Activated T-cell treated with anti-CD3 and anti-CD28 coated beads for 48 hours (primary cell): ENCODE measurements at regions not wholly inside any gene's neighbourhood (a gene's known extent, or its start where the extent isn't known, plus 50 kb on each side); places are given as distances from the start of the nearest gene placed in this dataset.
"Not testable (repeated sequence)": the region's sequence is repeated elsewhere in the genome, so short reads cannot be mapped to it uniquely, and the experiment has no call there.

Experiments used
- DNase-seq: peaks from one replicate; pipeline ENCODE4 v3.0.0-alpha.2; 2020; ENCODE audit warnings: low read depth

- DNase-seq, result no peak
These were observed 599.5 kb downstream of the MATN1 start for GRCh38 chr1:30123896-30124295.

- DNase-seq, result no peak
These were observed 600.3 kb downstream of the MATN1 start for GRCh38 chr1:30123036-30123435.

GRCh38 chr1:30120245-30121000, 603.0 kb downstream of the MATN1 start:
- no peak for DNase-seq

GRCh38 chr1:30117685-30118084, 605.7 kb downstream of the MATN1 start:
- no peak for DNase-seq

DNA sequence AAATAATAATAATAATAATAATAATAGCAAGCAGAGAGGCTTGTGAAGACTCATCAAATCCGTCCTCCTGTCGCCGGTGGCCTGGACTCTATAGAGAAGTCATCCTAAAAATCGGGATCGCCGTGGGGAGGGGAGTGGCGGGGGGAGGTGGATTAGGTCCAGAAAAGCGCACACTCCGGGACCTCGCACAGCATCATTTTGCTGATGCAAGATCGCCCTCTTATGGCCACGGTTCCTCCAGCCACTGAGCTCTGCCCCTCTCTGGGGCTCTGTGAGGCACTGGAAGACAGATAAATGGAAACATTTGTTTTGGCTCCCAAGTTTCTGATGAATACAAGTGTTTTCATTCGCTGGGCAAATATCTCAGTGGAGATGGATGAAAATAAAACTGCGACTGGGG, 612.0 kb downstream of the MATN1 start:
- peak; percentile 4 for DNase-seq

GRCh38 chr1:30110846-30111245, 612.5 kb downstream of the MATN1 start:
- DNase-seq, result no peak

DNA sequence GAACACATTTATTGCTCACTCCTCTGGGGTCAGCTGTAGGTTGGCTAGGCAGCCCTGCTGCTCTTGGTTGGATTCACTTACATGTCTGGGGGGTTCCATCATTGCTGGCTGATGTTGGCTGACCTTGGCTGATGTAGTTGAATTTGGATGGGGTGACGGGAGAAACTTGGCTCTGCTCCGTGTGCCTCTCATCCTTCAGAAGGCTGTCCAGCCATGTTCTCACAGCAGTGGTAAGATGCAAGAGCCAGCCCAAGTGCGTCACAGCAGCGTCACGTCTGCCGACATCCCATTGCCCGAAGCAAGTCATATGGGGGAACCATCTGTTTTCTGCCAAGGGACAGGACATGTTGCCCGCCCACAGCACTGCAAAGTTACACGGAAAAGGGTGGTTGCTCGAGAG, 613.5 kb downstream of the MATN1 start:
- DNase-seq, result no peak

DNA sequence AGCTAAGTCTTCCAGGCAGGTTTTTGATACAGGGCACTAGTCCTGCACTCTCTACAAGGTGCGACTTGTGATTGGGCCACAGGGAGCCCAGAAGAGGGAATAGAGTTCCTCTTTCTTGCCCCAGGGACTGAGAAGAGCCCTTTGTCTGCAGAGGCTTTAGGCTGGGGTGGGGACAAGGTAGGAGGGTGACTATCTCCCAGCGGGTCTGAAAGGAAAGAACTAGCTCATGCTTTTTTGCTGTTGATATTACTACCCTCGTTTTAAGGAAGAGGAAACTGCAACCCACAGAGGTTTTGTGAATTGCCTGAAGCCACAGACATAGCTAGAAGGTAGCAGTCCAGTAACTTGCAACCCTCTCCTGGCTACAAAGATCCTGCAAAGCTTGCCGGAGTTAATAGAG, 615.2 kb downstream of the MATN1 start:
- no peak for DNase-seq

DNA sequence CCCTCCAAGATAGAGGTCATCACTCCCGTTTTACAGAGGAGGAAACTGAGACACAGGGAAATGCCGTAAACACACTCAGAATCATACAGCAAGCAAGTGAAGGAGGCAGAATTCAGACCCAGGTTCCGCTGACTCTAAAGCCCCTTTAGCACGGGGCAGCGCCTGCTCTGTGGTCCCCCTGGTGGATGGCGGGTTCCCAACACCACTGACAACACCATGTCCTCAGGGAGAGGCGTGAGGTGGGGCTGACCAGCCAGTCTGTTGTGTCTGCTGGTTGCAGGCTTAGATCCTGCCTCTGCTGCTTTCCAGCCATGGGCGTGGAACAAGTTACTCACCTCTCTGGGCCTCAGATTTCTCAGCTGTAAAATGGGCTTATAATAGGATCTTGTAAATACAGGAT, 617.3 kb downstream of the MATN1 start:
- peak; percentile 7 for DNase-seq

DNA sequence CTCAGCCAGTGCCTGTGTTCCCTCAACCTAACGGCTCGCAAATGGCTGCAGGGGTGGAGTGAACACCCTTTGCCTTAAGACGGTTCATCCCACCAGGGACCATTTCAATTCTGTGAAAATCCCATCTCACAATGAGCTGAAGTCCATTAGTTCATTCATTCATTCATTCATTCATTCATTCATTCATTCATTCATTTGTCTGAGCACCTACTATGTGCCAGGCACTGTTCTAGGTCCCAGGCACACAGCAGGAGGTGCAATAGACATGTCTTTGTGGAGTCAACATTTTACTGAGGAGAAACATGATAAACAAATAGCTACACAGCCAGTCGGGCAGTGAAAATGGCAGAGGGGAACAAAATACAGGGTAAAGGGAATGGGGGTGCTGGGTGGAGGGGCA, 618.8 kb downstream of the MATN1 start:
- no peak for DNase-seq

DNA sequence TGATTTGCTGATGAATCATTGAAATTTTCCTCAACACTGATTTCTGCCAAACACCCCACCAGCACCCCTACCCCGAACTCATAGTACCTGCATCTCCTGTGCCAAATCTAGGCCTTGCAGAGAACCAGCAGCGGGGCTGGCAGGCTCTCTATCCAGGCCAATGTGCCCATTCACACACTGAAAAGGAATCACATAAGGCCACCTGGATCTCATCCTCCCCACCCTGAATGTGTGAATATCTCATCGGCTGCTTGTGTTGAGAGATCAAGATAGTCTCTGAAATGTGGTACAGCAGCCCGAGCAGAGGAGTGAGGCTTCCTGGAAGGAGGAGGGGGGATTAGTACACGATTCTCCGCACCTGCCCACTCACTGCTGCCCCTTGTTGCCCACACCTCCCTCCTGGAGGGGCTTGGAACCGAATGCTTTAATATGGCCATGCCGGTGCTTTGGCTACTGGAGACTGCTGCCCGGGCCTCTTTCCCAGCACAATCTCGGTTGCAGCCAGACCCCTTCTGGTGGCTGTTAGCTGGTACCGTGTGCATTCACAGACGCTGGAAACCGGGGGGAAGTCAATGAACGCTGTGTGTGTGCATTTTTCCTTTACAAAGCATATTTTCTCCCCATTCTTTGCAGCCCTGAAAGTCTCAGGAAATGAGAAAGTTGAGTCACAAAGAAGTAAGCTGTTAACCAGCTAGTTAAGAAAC, 619.5 kb downstream of the MATN1 start:
- DNase-seq, result no peak

DNA sequence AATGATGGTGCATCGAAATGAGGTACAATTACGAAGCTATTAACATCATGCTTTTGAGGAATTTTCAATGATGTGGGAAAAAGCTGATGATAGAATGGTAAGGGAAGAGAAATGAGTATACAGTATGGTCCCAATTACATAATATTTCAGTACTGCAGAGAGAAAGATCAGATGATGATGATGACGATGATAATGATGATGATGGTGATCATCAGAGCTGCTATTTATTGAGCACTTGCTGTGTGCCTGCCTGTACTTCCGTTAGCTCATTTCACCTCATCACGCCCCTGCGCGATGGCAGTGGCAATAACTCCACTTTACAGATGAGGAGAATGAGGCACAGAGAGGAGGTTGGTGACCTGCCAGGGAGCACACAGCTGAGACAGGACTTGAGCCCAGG, 620.8 kb downstream of the MATN1 start:
- DNase-seq, result no peak

DNA sequence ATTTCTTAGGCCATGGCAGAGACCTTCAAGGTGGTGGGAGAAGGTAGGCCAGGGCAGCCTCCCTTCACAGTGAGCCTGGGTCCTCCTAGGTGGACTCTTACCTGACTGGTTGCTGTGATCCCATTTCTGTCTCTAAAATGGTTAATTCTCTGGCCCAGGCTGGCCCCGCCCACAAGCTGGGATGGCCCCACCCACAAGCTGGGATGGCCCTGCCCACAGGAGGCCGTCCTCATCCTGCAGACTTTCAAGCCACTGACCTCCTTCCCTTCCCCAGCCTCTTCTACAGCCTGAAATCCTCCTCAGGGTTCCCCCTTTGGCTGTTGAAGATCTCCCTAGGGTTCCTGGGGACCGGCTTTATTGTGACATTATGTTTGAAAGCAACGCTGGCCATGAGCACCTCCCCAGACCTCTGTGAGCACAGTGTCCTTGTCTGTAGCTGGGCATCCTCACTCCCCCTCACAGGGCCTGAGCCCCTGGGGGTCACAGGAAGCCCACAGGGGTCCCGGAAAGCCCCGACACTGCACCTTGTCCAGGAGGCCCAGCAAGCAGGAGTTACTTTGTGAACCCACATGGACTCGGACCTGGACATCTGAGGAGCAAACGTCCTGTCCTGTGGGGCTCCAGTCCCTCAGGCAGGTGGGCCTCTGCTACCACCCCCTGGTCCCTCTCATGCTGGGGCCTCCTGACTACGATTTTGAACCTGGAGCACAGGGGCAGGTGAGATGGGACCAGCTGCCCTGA, 621.7 kb downstream of the MATN1 start:
- DNase-seq, result no peak

DNA sequence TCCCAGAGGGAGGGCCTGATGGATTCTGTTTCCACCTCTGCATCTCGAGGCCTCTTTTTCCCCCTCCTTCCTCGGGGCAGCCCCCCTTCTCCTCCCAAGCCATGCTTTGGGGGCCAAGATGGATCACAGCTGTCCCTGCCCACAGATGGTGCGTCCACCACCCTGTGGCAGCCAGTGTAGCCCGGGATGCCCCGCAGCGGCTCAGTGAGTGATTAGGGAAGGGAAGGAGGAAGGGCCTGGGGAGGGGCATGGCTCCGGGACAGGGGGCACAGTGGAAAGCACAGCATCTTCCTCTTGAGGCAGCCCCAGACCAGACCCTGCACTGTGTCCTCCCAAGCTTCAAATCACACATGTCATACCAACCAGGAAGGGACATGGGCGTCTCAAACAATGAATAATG, 622.4 kb downstream of the MATN1 start:
- DNase-seq, result no peak

GRCh38 chr1:30100524-30100862, 622.9 kb downstream of the MATN1 start:
- no peak for DNase-seq

DNA sequence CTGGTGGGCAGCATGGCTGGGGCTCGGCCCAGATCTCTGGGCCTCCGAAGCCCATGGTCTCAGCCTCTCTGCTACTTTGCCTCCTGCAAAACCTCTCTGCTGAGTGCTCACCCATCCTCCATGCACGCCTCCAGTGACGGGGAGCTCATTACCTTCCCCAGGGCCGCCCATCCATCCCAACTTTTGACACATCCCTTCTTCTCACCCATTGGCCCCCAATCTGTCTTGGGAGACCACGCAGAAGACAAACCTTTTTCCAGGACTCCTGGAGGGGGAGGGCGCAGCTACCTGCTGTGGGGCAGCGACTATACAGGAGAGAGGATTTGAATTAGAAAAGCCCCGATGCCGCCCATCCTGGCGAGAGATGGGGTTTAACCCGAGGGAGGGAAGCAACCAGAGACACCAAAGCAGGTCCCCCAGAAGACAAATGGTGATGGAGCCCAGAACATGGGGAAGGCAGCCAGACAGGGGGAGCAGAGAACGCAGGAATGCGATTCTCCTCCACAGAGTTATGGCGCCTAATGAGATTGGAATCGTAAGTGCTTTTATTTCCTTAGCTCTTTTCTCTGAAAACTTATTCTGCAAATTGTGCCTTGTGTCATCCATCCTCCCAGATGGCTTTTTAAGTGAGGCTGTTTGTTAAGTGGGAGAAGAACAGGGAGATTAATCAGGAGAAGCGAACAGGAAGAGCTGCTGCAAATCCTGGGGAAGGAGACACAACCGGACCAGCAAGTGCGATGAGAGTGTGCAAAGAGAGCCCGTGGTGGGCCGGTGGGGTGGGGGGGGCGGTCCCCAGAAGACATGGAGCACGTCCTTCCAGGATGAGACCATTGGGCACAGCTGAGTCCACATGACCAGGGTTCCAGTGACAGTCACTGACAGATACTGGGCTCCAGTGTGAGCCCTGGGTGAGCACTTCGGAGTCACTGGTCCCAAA, 623.5 kb downstream of the MATN1 start:
- DNase-seq, result no peak

GRCh38 chr1:30097851-30098250, 625.5 kb downstream of the MATN1 start:
- DNase-seq, result not testable (repeated sequence)

GRCh38 chr1:30095451-30096025, 627.8 kb downstream of the MATN1 start:
- no peak for DNase-seq

GRCh38 chr1:30095051-30095450, 628.3 kb downstream of the MATN1 start:
- DNase-seq, result no peak

- no peak for DNase-seq
These were observed 631.1 kb downstream of the MATN1 start for GRCh38 chr1:30092051-30092858.
